GM23338 (cell line): ENCODE measurements at regions not wholly inside any gene's neighbourhood (a gene's known extent, or its start where the extent isn't known, plus 50 kb on each side); places are given as distances from the start of the nearest gene placed in this dataset.

Experiments used
- CREB1 ChIP-seq: fragments of 250-450 bp; sonication (Bioruptor Pico); IDR thresholded peaks from 2 replicates; pipeline ENCODE4 v1.5.0; 2020; ENCODE audit warnings: low read depth, mild to moderate bottlenecking, moderate library complexity
- CTCF ChIP-seq, 2 experiments: fragments of 200-600 bp in 1 of 2; sonication (generic) in 1 of 2; conservative IDR thresholded peaks; 2 replicates each; pipeline versions ENCODE4 v1.5.1 to v1.6.1; 2016 to 2017; ENCODE audit warnings: antibody characterized with exemption in 2 of 2, low read depth in 2 of 2, mild to moderate bottlenecking in 2 of 2, moderate library complexity in 1 of 2
- ETS1 ChIP-seq: IDR thresholded peaks from 2 replicates; pipeline ENCODE4 v1.6.1; 2016; ENCODE audit warnings: antibody characterized with exemption
- EZH2 ChIP-seq: fragments of 200-600 bp; sonication (generic); IDR thresholded peaks from one replicate; pipeline ENCODE4 v1.8.0; 2017; ENCODE audit warnings: antibody characterized with exemption, mild to moderate bottlenecking, low read depth; ENCODE audit not compliant: unreplicated experiment
- EZH2phosphoT487 ChIP-seq: fragments of 200-600 bp; sonication (generic); IDR thresholded peaks from one replicate; pipeline ENCODE4 v1.8.1; 2018; ENCODE audit warnings: antibody characterized with exemption; ENCODE audit not compliant: unreplicated experiment
- JUNB ChIP-seq: IDR thresholded peaks from one replicate; pipeline ENCODE4 v1.6.1; 2016; ENCODE audit warnings: antibody characterized with exemption; ENCODE audit not compliant: unreplicated experiment
- NANOG ChIP-seq: IDR thresholded peaks from 2 replicates; pipeline ENCODE4 v1.6.1; 2016; ENCODE audit warnings: antibody characterized with exemption, borderline replicate concordance
- POLR2AphosphoS5 ChIP-seq: IDR thresholded peaks from 2 replicates; pipeline ENCODE4 v1.6.1; 2016; ENCODE audit warnings: antibody characterized with exemption, low read depth
- REST ChIP-seq: IDR thresholded peaks from one replicate; pipeline ENCODE4 v1.6.1; 2018; ENCODE audit warnings: antibody characterized with exemption; ENCODE audit not compliant: unreplicated experiment
- ZNF114 ChIP-seq: fragments of 250-450 bp; sonication (Bioruptor Pico); IDR thresholded peaks from 2 replicates; pipeline ENCODE4 v1.5.0; 2020; ENCODE audit warnings: mild to moderate bottlenecking, moderate library complexity

GRCh38 chr1:218656301-218657037, 311.3 kb downstream of the TGFB2 start:
- no peak for TF ChIP-seq CTCF (conservative IDR thresholded peaks at IDR 0.05; ENCODE audit: low read depth in 2 of 2)
- TF ChIP-seq POLR2AphosphoS5, result no peak
- no peak for TF ChIP-seq CREB1
- TF ChIP-seq EZH2phosphoT487, result no peak
- TF ChIP-seq ETS1, result no peak
- TF ChIP-seq EZH2, result no peak
- TF ChIP-seq REST, result no peak
- no peak for TF ChIP-seq JUNB
- no peak for TF ChIP-seq NANOG
- no peak for TF ChIP-seq ZNF114
